K562 (cell line): ENCODE measurements at regions not wholly inside any gene's neighbourhood (a gene's known extent, or its start where the extent isn't known, plus 50 kb on each side); places are given as distances from the start of the nearest gene placed in this dataset.

Source experiments
- ATAC-seq: fragments of 200-7000 bp; cut with Tn5 transposase; 3 replicates; pipeline ENCODE4 v1.9.1; 2020; ENCODE audit warnings: moderate library complexity
- BruUV-seq: library from RNA; stranded (reverse); fragments of 400-500 nt; replicated peaks from 2 replicates; lab custom pipeline; 2021; lab: Mats Ljungman, UMichigan
- CTCF ChIA-PET: fragments of 300-600 bp; formaldehyde crosslinking; extraction: SDS; loops from one replicate; lab custom pipeline; 2021; ENCODE audit warnings: low intra/inter-chr PET ratio; lab: Yijun Ruan, JAX
- POLR2A ChIA-PET: fragments of 300-600, 350-650 bp; sonication (Branson Sonifier 250); formaldehyde crosslinking; extraction: SDS; loops from one replicate; lab custom pipeline; 2021; ENCODE audit warnings: antibody characterized with exemption, inconsistent platforms; lab: Yijun Ruan, JAX
- DNase-seq, 4 experiments: peaks; one replicate each; pipeline versions ENCODE4 v3.0.0 to v3.0.0-alpha.2; 2011 to 2018; ENCODE audit warnings: low spot score in 3 of 4, mixed read lengths in 3 of 4; ENCODE audit errors: extremely low read depth in 1 of 4
- FAIRE-seq: peaks from 2 replicates; lab custom pipeline; 2011; peaks lifted over from hg19 to GRCh38; lab: Jason Lieb, UNC
- H2AFZ ChIP-seq: 2 replicates; pipeline ENCODE4 v1.6.0; 2011; ENCODE audit warnings: low read depth, low read length, control low read depth, inconsistent platforms
- H3K27ac ChIP-seq: fragments of 200-600 bp; 3 replicates; pipeline ENCODE4 v1.8.0; 2011; ENCODE audit warnings: low read depth, mild to moderate bottlenecking, control low read depth, inconsistent platforms, low read length, moderate library complexity, mixed read lengths; ENCODE audit errors: extremely low read depth
- H3K27me3 ChIP-seq, 2 experiments: fragments of 300-600 bp in 1 of 2; 2 replicates in 1 of 2; 3 replicates in 1 of 2; pipeline versions ENCODE4 v1.6.0 to v1.8.0; 2011; ENCODE audit warnings: inconsistent platforms in 2 of 2, low read length in 2 of 2, mild to moderate bottlenecking in 1 of 2, mixed read lengths in 1 of 2, moderate library complexity in 1 of 2; ENCODE audit not compliant: control insufficient read depth in 2 of 2, insufficient read depth in 2 of 2
- H3K36me3 ChIP-seq: fragments of 300-600 bp; 3 replicates; pipeline ENCODE4 v1.8.0; 2011; ENCODE audit warnings: mild to moderate bottlenecking, low read length, inconsistent platforms; ENCODE audit not compliant: control insufficient read depth, insufficient read depth
- H3K4me1 ChIP-seq, 2 experiments: fragments of 200-600 bp in 1 of 2; replicated peaks in 1 of 2; 2 replicates in 1 of 2; 3 replicates in 1 of 2; pipeline versions ENCODE4 v1.5.1 to v1.8.0; 2011; ENCODE audit warnings: inconsistent platforms in 2 of 2, low read length in 2 of 2, mild to moderate bottlenecking in 1 of 2, mixed read lengths in 1 of 2, moderate library complexity in 1 of 2; ENCODE audit not compliant: control insufficient read depth in 2 of 2, insufficient read depth in 2 of 2
- H3K4me2 ChIP-seq: 2 replicates; pipeline ENCODE4 v1.6.1; 2011; ENCODE audit warnings: low read length, control low read depth, inconsistent platforms, mixed read lengths; ENCODE audit not compliant: insufficient read depth
- H3K4me3 ChIP-seq: fragments of 200-600 bp; sonication (generic), shearing (Covaris generic); 2 replicates; pipeline ENCODE4 v1.5.1; 2016; ENCODE audit warnings: control low read depth, inconsistent platforms
- H3K79me2 ChIP-seq: fragments of 200-600 bp; 3 replicates; pipeline ENCODE4 v1.8.0; 2011; ENCODE audit warnings: low read length, inconsistent platforms; ENCODE audit not compliant: control insufficient read depth, insufficient read depth
- H3K9ac ChIP-seq, 2 experiments: 2 replicates each; pipeline versions ENCODE4 v1.6.0 to v1.6.1; 2011; ENCODE audit warnings: low read depth in 2 of 2, low read length in 2 of 2, control low read depth in 1 of 2, inconsistent platforms in 1 of 2, mild to moderate bottlenecking in 1 of 2, mixed read lengths in 1 of 2; ENCODE audit not compliant: insufficient read depth in 1 of 2
- H3K9me1 ChIP-seq: one replicate; pipeline ENCODE4 v1.6.0; 2011; ENCODE audit warnings: inconsistent platforms, mild to moderate bottlenecking, low read length, moderate library complexity; ENCODE audit not compliant: control insufficient read depth, insufficient read depth
- H3K9me3 ChIP-seq: replicated peaks from 2 replicates; pipeline ENCODE4 v1.5.1; 2011; ENCODE audit warnings: low read depth, low read length, inconsistent platforms; ENCODE audit not compliant: control insufficient read depth, insufficient read depth
- H4K20me1 ChIP-seq: replicated peaks from 2 replicates; pipeline ENCODE4 v1.6.1; 2011; ENCODE audit warnings: low read length, inconsistent platforms, mixed read lengths; ENCODE audit not compliant: control insufficient read depth, insufficient read depth
- CSDE1 ChIP-seq, 2 experiments: fragments of 450-650 bp; IDR thresholded peaks; 2 replicates each; pipeline ENCODE4 v1.6.1; 2016; ENCODE audit warnings: mild to moderate bottlenecking in 1 of 2
- GABPB1 ChIP-seq: sonication (generic); formaldehyde crosslinking; IDR thresholded peaks from 2 replicates; pipeline ENCODE4 v1.8.0; 2022; ENCODE audit warnings: mild to moderate bottlenecking, missing genetic modification reagents
- HSF4 ChIP-seq: fragments of 250-450 bp; sonication (Bioruptor Pico); IDR thresholded peaks from 2 replicates; pipeline ENCODE4 v2.1.2; 2022; ENCODE audit warnings: mild to moderate bottlenecking, moderate library complexity, borderline replicate concordance
- POLR3G ChIP-seq: IDR thresholded peaks from 2 replicates; pipeline ENCODE4 v1.6.1; 2011; ENCODE audit not compliant: insufficient read length, insufficient replicate concordance; ENCODE audit errors: extremely low read depth
- WGBS: fragments of 100-300 bp; shearing (Covaris generic); methylation state at CpG from one replicate; pipeline ENCODE4 v1.1.6; 2016; ENCODE audit warnings: low coverage, mixed read lengths; ENCODE audit not compliant: insufficient coverage; ENCODE audit errors: missing lambda C conversion rate; 5-methylcytosine and 5-hydroxymethylcytosine counted together
- in situ Hi-C: fragments of 300-500 bp; cut with MboI; formaldehyde crosslinking; loops from 4 replicates; pipeline ENCODE4 v1.15.0; 2018; ENCODE audit warnings: inconsistent platforms, mixed read lengths
- intact Hi-C: fragments of 100-400 bp; cut with micrococcal nuclease; formaldehyde crosslinking; loops from 2 replicates; pipeline ENCODE4 v1.14.2; 2022
- TF ChIP-seq, protein P1 (sequence below): fragments of 450-650 bp; formaldehyde crosslinking; conservative IDR thresholded peaks from 2 replicates; pipeline ENCODE4 v1.4.0; 2022; ENCODE audit warnings: mild to moderate bottlenecking, missing genetic modification characterization
- TF ChIP-seq, protein P2 (sequence below): fragments of 250-450 bp; sonication (Bioruptor Pico); IDR thresholded peaks from 2 replicates; pipeline ENCODE4 v1.8.0; 2022; ENCODE audit warnings: inconsistent platforms, mild to moderate bottlenecking, moderate library complexity, borderline replicate concordance
- TF ChIP-seq, protein P3 (sequence below): fragments of 200-400 bp; formaldehyde crosslinking; IDR thresholded peaks from 2 replicates; pipeline ENCODE4 v1.6.1; 2017; ENCODE audit warnings: mild to moderate bottlenecking, low read depth, low read length, moderate library complexity
- TF ChIP-seq, protein P4 (sequence below): fragments of 450-650 bp; conservative IDR thresholded peaks from 2 replicates; pipeline ENCODE4 v1.6.1; 2016; ENCODE audit warnings: missing genetic modification characterization, low read depth, mild to moderate bottlenecking, missing compliant biosample characterization, moderate library complexity

DNA sequence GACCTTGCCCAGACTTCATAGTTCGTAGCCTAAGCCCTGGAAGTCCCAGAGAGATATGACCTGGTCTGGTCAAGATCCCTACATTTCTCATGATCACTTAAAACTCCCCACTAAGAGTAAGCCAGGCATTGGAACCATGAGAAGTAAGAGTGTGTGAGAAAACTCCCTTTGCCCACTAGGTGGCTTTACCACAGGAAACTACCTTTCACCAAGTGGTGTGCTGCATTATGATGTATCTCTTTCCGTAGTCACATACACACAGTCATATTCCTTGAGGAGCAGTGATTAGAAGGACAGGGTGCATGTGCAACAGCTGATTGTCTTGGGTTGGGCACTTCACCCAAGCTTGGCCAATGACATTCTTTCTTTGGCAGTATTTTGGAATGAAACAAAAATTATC is 639.3 kb downstream of the KCNJ2 start (continued):
- TF ChIP-seq, protein P1, sequence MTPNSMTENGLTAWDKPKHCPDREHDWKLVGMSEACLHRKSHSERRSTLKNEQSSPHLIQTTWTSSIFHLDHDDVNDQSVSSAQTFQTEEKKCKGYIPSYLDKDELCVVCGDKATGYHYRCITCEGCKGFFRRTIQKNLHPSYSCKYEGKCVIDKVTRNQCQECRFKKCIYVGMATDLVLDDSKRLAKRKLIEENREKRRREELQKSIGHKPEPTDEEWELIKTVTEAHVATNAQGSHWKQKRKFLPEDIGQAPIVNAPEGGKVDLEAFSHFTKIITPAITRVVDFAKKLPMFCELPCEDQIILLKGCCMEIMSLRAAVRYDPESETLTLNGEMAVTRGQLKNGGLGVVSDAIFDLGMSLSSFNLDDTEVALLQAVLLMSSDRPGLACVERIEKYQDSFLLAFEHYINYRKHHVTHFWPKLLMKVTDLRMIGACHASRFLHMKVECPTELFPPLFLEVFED: no peak
- TF ChIP-seq, protein P2, sequence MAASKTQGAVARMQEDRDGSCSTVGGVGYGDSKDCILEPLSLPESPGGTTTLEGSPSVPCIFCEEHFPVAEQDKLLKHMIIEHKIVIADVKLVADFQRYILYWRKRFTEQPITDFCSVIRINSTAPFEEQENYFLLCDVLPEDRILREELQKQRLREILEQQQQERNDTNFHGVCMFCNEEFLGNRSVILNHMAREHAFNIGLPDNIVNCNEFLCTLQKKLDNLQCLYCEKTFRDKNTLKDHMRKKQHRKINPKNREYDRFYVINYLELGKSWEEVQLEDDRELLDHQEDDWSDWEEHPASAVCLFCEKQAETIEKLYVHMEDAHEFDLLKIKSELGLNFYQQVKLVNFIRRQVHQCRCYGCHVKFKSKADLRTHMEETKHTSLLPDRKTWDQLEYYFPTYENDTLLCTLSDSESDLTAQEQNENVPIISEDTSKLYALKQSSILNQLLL (CRISPR knock-in tag): no peak

DNA sequence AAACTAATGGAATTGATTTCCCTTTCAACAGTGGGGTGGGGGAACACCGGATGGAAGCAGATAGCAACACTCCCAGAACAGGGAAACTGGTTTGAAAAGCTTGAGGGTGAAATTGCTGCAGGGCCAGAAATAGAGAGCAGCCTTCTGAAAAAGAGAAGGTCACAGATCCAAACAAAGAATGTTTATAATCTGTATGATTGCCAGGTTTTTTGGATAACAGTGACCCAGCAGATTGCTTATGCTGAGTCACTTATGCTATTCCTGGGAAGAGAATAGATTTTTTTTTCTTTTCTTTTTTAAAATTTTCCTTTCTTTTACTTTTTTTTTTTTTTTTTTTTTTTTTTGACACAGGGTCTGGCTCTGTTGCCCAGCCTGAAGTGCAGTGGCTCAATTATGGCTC is 641.3 kb downstream of the KCNJ2 start:
- CTCF ChIA-PET: no interaction called here
- TF ChIP-seq HSF4 (CRISPR knock-in tag): no peak
- TF ChIP-seq GABPB1 (CRISPR knock-in tag): no peak
- no peak for TF ChIP-seq CSDE1 (IDR thresholded peaks at IDR 0.05)
- TF ChIP-seq, protein P3, sequence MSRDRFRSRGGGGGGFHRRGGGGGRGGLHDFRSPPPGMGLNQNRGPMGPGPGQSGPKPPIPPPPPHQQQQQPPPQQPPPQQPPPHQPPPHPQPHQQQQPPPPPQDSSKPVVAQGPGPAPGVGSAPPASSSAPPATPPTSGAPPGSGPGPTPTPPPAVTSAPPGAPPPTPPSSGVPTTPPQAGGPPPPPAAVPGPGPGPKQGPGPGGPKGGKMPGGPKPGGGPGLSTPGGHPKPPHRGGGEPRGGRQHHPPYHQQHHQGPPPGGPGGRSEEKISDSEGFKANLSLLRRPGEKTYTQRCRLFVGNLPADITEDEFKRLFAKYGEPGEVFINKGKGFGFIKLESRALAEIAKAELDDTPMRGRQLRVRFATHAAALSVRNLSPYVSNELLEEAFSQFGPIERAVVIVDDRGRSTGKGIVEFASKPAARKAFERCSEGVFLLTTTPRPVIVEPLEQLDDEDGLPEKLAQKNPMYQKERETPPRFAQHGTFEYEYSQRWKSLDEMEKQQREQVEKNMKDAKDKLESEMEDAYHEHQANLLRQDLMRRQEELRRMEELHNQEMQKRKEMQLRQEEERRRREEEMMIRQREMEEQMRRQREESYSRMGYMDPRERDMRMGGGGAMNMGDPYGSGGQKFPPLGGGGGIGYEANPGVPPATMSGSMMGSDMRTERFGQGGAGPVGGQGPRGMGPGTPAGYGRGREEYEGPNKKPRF: no peak
- TF ChIP-seq, protein P4, sequence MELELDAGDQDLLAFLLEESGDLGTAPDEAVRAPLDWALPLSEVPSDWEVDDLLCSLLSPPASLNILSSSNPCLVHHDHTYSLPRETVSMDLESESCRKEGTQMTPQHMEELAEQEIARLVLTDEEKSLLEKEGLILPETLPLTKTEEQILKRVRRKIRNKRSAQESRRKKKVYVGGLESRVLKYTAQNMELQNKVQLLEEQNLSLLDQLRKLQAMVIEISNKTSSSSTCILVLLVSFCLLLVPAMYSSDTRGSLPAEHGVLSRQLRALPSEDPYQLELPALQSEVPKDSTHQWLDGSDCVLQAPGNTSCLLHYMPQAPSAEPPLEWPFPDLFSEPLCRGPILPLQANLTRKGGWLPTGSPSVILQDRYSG (tag): no peak
- no peak for TF ChIP-seq POLR3G
- no peaks in the 10 kb centered on the region for H4K20me1 ChIP-seq
- FAIRE-seq (no peak), ATAC-seq (no peak), DNase-seq (no peak)
- H3K79me2 ChIP-seq: no peaks in the 10 kb centered on the region
- no peak overlapping the region for H3K4me3 ChIP-seq
- no TSS peak for BruUV-seq
- 0% methylated on average over 1 of the region's 1 CpG for WGBS
- no peaks in the 10 kb centered on the region for H3K27me3 ChIP-seq
- no peak overlapping the region for H3K9ac ChIP-seq
- H3K27ac ChIP-seq: no peak overlapping the region
- POLR2A ChIA-PET: no interaction called here
- in situ Hi-C loops: no loop called here
- no peaks in the 10 kb centered on the region for H3K9me1 ChIP-seq
- intact Hi-C loops: no loop called here
- H3K36me3 ChIP-seq: no peaks in the 10 kb centered on the region
- no peak overlapping the region for H2AFZ ChIP-seq
- H3K4me1 ChIP-seq: no peaks in the 10 kb centered on the region
- H3K9me3 ChIP-seq: no peaks in the 10 kb centered on the region
- H3K4me2 ChIP-seq: no peak overlapping the region
